H7 (cell line): ENCODE measurements at regions not wholly inside any gene's neighbourhood (a gene's known extent, or its start where the extent isn't known, plus 50 kb on each side); places are given as distances from the start of the nearest gene placed in this dataset.
A peak's percentile ranks its signal among the peaks of the same experiment; 100 is the strongest.

ENCODE experiments used
- DNase-seq: peaks from one replicate; pipeline ENCODE4 v3.0.0; 2012
- H3K27me3 ChIP-seq: 2 replicates; pipeline ENCODE4 v1.6.0; 2011; ENCODE audit warnings: mild to moderate bottlenecking, low read length; ENCODE audit not compliant: control insufficient read depth, insufficient read depth
- H3K36me3 ChIP-seq: replicated peaks from 2 replicates; pipeline ENCODE4 v1.5.1; 2011; ENCODE audit warnings: low read length; ENCODE audit not compliant: control insufficient read depth, insufficient read depth
- H3K4me3 ChIP-seq: 2 replicates; pipeline ENCODE4 v1.5.1; 2011; ENCODE audit warnings: low read depth, mild to moderate bottlenecking, control low read depth, low read length, moderate library complexity; ENCODE audit not compliant: insufficient read depth

- H3K27me3 ChIP-seq = no peaks in the 10 kb centered on the region
- no peak overlapping the region for H3K4me3 ChIP-seq
- peak; percentile 36 for DNase-seq
- H3K36me3 ChIP-seq = no peaks in the 10 kb centered on the region
Observed at GRCh38 chr7:19442016-19442785, 266.6 kb downstream of the POLR1F start.

GRCh38 chr7:19439517-19439916 is 269.3 kb downstream of the POLR1F start:
- DNase-seq = no peak
- H3K27me3 ChIP-seq = no peaks in the 10 kb centered on the region
- H3K36me3 ChIP-seq = no peaks in the 10 kb centered on the region
- H3K4me3 ChIP-seq = no peak overlapping the region

- H3K4me3 ChIP-seq = no peak overlapping the region
- H3K27me3 ChIP-seq = no peaks in the 10 kb centered on the region
- no peaks in the 10 kb centered on the region for H3K36me3 ChIP-seq
- no peak for DNase-seq
Observed at GRCh38 chr7:19437446-19437845, 271.4 kb downstream of the POLR1F start.

GRCh38 chr7:19427944-19428343 is 280.9 kb downstream of the POLR1F start:
- H3K4me3 ChIP-seq = no peak overlapping the region
- H3K36me3 ChIP-seq = no peaks in the 10 kb centered on the region
- H3K27me3 ChIP-seq = no peaks in the 10 kb centered on the region
- no peak for DNase-seq

GRCh38 chr7:19421861-19422260 is 276.6 kb upstream of the FERD3L start:
- H3K36me3 ChIP-seq = no peaks in the 10 kb centered on the region
- H3K4me3 ChIP-seq = no peak overlapping the region
- no peaks in the 10 kb centered on the region for H3K27me3 ChIP-seq
- no peak for DNase-seq

GRCh38 chr7:19417231-19417630 is 272.0 kb upstream of the FERD3L start:
- Histone ChIP-seq H3K36me3 (no peaks in the 10 kb centered on the region), H3K27me3 (no peaks in the 10 kb centered on the region), H3K4me3 (no peak overlapping the region)
- no peak for DNase-seq

GRCh38 chr7:19415123-19415522 is 269.9 kb upstream of the FERD3L start:
- Histone ChIP-seq H3K27me3 (no peaks in the 10 kb centered on the region), H3K36me3 (no peaks in the 10 kb centered on the region), H3K4me3 (no peak overlapping the region)
- no peak for DNase-seq

- no peaks in the 10 kb centered on the region for H3K36me3 ChIP-seq
- DNase-seq = no peak
- H3K27me3 ChIP-seq = no peaks in the 10 kb centered on the region
- H3K4me3 ChIP-seq = no peak overlapping the region
Observed at GRCh38 chr7:19413443-19413965, 268.3 kb upstream of the FERD3L start.

- Histone ChIP-seq H3K36me3 (no peaks in the 10 kb centered on the region), H3K4me3 (no peak overlapping the region), H3K27me3 (no peaks in the 10 kb centered on the region)
- DNase-seq = no peak
Observed at GRCh38 chr7:19410691-19411090, 265.5 kb upstream of the FERD3L start.

- no peak for DNase-seq
- Histone ChIP-seq H3K36me3 (no peaks in the 10 kb centered on the region), H3K27me3 (no peaks in the 10 kb centered on the region), H3K4me3 (no peak overlapping the region)
Observed at GRCh38 chr7:19410106-19410505, 264.9 kb upstream of the FERD3L start.

GRCh38 chr7:19408706-19409220 is 263.5 kb upstream of the FERD3L start:
- DNase-seq = no peak
- Histone ChIP-seq H3K27me3 (no peaks in the 10 kb centered on the region), H3K4me3 (no peak overlapping the region), H3K36me3 (no peaks in the 10 kb centered on the region)

- Histone ChIP-seq H3K27me3 (no peaks in the 10 kb centered on the region), H3K36me3 (no peaks in the 10 kb centered on the region), H3K4me3 (no peak overlapping the region)
- DNase-seq = no peak
Observed at GRCh38 chr7:19407270-19407669, 262.0 kb upstream of the FERD3L start.

- DNase-seq = no peak
- Histone ChIP-seq H3K27me3 (no peaks in the 10 kb centered on the region), H3K36me3 (no peaks in the 10 kb centered on the region), H3K4me3 (no peak overlapping the region)
Observed at GRCh38 chr7:19405541-19405940, 260.3 kb upstream of the FERD3L start.

- no peak overlapping the region for H3K4me3 ChIP-seq
- no peak for DNase-seq
- no peaks in the 10 kb centered on the region for H3K27me3 ChIP-seq
- H3K36me3 ChIP-seq = no peaks in the 10 kb centered on the region
Observed at GRCh38 chr7:19404912-19405329, 259.7 kb upstream of the FERD3L start.

GRCh38 chr7:19403691-19404090 is 258.5 kb upstream of the FERD3L start:
- H3K36me3 ChIP-seq = no peaks in the 10 kb centered on the region
- H3K27me3 ChIP-seq = no peaks in the 10 kb centered on the region
- DNase-seq = no peak

More at GRCh38 chr7:19403691-19404090, 258.5 kb upstream of the FERD3L start:
- H3K4me3 ChIP-seq = no peak overlapping the region
